GM12872 (cell line): ENCODE measurements at regions not wholly inside any gene's neighbourhood (a gene's known extent, or its start where the extent isn't known, plus 50 kb on each side); places are given as distances from the start of the nearest gene placed in this dataset.

Source experiments
- CTCF ChIP-seq: IDR thresholded peaks from 3 replicates; pipeline ENCODE4 v1.5.1; 2011; ENCODE audit warnings: low read depth, mild to moderate bottlenecking, low read length, moderate library complexity; ENCODE audit not compliant: insufficient read depth

DNA sequence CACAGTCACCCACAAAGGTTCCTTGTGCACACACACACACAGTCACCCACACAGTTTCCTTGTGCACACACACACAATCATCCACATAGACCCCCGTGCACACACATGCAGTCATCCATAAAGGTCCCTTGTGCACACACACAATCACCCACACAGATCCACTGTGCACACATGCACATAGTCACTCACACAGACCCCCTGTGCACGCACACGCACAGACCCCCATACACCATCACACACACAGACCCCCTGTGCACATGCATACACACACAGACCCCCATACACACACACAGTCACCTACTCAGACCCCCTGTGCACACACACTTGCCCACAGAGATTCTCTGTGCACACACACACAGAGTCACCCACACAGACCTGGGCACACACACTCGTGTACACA lies 107.1 kb downstream of the HSPH1 start:
- TF ChIP-seq CTCF, result no peak

GRCh38 chr13:31053896-31054295 lies 107.8 kb downstream of the HSPH1 start:
- no peak for TF ChIP-seq CTCF

DNA sequence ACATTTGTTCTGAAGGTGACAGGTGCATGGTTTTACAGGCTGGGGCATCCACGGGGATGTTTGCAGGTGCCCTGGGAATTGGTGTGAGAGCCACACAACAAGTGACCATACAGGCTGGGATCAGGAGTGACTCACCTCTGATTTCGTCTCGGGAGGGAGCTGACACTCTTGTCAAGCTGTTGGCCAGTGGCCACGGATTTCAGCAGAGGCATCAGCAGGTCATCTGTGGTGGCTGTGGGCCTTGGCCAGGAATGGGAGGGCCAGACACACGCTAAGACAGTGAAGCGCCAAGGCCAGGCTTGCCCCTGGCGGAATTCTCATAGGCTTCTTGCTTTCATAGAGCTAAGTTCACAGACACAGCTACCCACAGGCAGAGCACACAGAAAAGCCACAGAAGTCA lies 108.6 kb downstream of the HSPH1 start:
- TF ChIP-seq CTCF, result no peak

GRCh38 chr13:31052478-31052877 lies 109.2 kb downstream of the HSPH1 start:
- no peak for TF ChIP-seq CTCF

DNA sequence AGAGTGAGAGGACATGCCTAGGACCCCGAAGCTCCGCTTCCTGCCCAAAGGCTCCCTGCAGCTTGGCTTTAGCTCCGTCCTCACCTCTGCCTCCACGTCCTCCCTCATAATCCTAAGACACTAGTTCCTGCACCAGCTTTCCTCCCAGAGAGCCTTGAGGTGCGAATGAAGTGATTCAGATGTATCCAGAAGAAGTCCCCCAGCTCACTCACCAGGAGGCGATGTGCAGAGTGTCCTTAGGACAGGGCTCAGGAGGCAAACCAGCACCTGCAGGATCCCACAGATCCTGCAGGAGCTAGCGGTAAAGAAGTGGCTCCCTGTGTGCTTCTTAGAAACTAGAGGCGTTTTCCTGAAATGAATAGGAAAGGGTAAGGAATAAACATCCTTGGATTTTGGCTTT lies 109.7 kb downstream of the HSPH1 start:
- 0 out of 3 replicates have a peak, but pooled peaks have one; percentile 13 for TF ChIP-seq CTCF

DNA sequence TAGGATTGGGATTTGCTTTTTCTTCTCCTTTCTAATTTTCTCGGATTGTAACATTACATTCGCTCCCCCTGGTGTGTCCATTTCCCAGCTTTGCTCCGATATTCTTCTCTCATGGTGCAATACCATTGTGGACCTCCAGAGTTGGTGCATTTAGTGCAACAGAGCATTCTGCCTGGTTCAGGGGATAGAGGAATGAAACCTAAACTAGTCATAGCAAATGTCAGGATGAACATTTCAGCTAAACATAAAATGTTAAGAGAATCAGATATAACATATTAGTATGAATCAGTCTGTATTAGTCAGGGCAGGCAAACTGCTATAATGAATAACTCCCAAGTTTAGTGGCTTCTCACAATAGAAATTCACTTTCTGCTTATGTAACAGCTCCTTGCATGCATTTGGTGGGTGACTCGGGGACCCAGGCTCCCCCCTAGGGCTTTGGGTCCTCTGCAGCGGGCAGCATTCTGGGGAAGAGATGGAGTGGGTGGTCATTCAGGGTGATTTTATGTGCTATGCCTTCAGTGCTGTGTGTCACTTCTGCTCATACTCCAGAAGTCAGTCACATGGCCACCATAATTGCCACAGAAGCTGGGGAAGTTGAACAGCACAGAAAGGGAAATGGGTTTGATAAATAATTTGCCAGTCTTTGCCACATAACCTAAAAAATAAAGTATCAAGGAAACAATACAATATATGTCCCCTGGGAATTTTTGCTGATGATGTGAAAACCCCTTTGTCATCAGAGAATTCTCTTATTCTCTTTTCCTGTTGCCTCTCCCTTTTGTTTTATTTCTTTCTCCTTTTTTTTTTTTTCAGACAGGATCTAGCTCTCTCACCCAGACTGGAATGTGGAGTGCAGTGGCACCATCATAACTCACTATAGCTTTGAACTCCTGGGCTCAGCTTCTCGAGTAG lies 111.0 kb downstream of the HSPH1 start:
- peak; percentile 38; the same call in 1 of the 3 replicates for TF ChIP-seq CTCF

DNA sequence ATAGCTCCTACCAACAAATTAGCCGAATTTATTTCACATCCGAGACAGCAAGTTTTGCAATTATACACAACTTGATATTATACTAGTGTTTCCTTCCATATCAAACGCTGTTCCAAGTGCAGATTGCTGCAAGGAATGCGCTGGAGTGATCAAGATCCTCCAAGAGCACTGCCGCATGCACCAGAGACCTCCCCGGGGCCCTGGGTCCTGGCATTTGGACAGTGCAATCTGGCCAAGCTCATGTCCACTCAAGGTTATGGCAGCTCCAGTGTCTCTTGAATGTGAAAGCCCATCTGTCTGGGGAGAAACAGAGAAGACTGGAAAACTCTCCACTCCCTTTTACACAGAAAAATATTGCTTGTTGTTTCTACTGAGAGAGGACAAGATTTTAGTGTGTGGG lies 111.9 kb downstream of the HSPH1 start:
- no peak for TF ChIP-seq CTCF
